ENCODE measurements at regions not wholly inside any gene's neighbourhood (a gene's known extent, or its start where the extent isn't known, plus 50 kb on each side); places are given as distances from the start of the nearest gene placed in this dataset.

- no peak for DNase-seq (ENCODE audit: low read depth, low spot score)
These were observed 158.2 kb downstream of the TDRD15 start for GRCh38 chr2:21281791-21282514.

- DNase-seq (ENCODE audit: low read depth, low spot score): no peak
These were observed 158.7 kb downstream of the TDRD15 start for GRCh38 chr2:21282515-21282898.

GRCh38 chr2:21288299-21288698, 164.5 kb downstream of the TDRD15 start:
- no peak for DNase-seq (ENCODE audit: low read depth, low spot score)

GRCh38 chr2:21288739-21289520, 165.2 kb downstream of the TDRD15 start:
- DNase-seq (ENCODE audit: low read depth, low spot score): no peak

GRCh38 chr2:21289551-21289950, 165.8 kb downstream of the TDRD15 start:
- no peak for DNase-seq (ENCODE audit: low read depth, low spot score)

- no peak for DNase-seq (ENCODE audit: low read depth, low spot score)
These were observed 166.2 kb downstream of the TDRD15 start for GRCh38 chr2:21289989-21290388.

GRCh38 chr2:21291426-21291825, 167.7 kb downstream of the TDRD15 start:
- DNase-seq (ENCODE audit: low read depth, low spot score): no peak

- no peak for DNase-seq (ENCODE audit: low read depth, low spot score)
These were observed 170.7 kb downstream of the TDRD15 start for GRCh38 chr2:21294446-21294845.

- DNase-seq (ENCODE audit: low read depth, low spot score): no peak
These were observed 175.6 kb downstream of the TDRD15 start for GRCh38 chr2:21299411-21299810.

- no peak for DNase-seq (ENCODE audit: low read depth, low spot score)
These were observed 178.2 kb downstream of the TDRD15 start for GRCh38 chr2:21301871-21302455.

- DNase-seq (ENCODE audit: low read depth, low spot score): no peak
These were observed 180.1 kb downstream of the TDRD15 start for GRCh38 chr2:21303876-21304275.

GRCh38 chr2:21305581-21305980, 181.8 kb downstream of the TDRD15 start:
- no peak for DNase-seq (ENCODE audit: low read depth, low spot score)

GRCh38 chr2:21306235-21306634, 182.5 kb downstream of the TDRD15 start:
- no peak for DNase-seq (ENCODE audit: low read depth, low spot score)

- DNase-seq (ENCODE audit: low read depth, low spot score): no peak
These were observed 183.3 kb downstream of the TDRD15 start for GRCh38 chr2:21307037-21307436.

GRCh38 chr2:21310493-21310892, 186.7 kb downstream of the TDRD15 start:
- no peak for DNase-seq (ENCODE audit: low read depth, low spot score)

GRCh38 chr2:21314322-21314835, 190.6 kb downstream of the TDRD15 start:
- DNase-seq (ENCODE audit: low read depth, low spot score): no peak

GRCh38 chr2:21317131-21317530, 193.4 kb downstream of the TDRD15 start:
- no peak for DNase-seq (ENCODE audit: low read depth, low spot score)

- DNase-seq (ENCODE audit: low read depth, low spot score): no peak
These were observed 194.5 kb downstream of the TDRD15 start for GRCh38 chr2:21318263-21318662.

- no peak for DNase-seq (ENCODE audit: low read depth, low spot score)
These were observed 202.4 kb downstream of the TDRD15 start for GRCh38 chr2:21326152-21326551.

GRCh38 chr2:21328177-21328576, 204.4 kb downstream of the TDRD15 start:
- DNase-seq (ENCODE audit: low read depth, low spot score): no peak

GRCh38 chr2:21330786-21331391, 207.1 kb downstream of the TDRD15 start:
- no peak for DNase-seq (ENCODE audit: low read depth, low spot score)
